ENCODE measurements at regions not wholly inside any gene's neighbourhood (a gene's known extent, or its start where the extent isn't known, plus 50 kb on each side); places are given as distances from the start of the nearest gene placed in this dataset.
"Not testable (repeated sequence)": the region's sequence is repeated elsewhere in the genome, so short reads cannot be mapped to it uniquely, and the experiment has no call there.

- DNase-seq: no peak
These were observed 997.2 kb downstream of the DIPK2A start for GRCh38 chr3:144968750-144969350.

GRCh38 chr3:144984481-144984880 is 1012.9 kb downstream of the DIPK2A start:
- DNase-seq: not testable (repeated sequence)

- DNase-seq: no peak
These were observed 1018.2 kb downstream of the DIPK2A start for GRCh38 chr3:144989807-144990206.

GRCh38 chr3:144995856-144996255 is 1024.2 kb downstream of the DIPK2A start:
- DNase-seq: no peak

GRCh38 chr3:145005427-145005826 is 1033.8 kb downstream of the DIPK2A start:
- DNase-seq: no peak

GRCh38 chr3:145006271-145006670 is 1034.6 kb downstream of the DIPK2A start:
- DNase-seq: no peak

GRCh38 chr3:145013931-145014330 is 1042.3 kb downstream of the DIPK2A start:
- DNase-seq: no peak

- no peak for DNase-seq
These were observed 1043.6 kb downstream of the DIPK2A start for GRCh38 chr3:145015253-145015652.

- no peak for DNase-seq
These were observed 1046.3 kb downstream of the DIPK2A start for GRCh38 chr3:145017959-145018358.

- no peak for DNase-seq
These were observed 1050.8 kb downstream of the DIPK2A start for GRCh38 chr3:145022447-145022846.

GRCh38 chr3:145024700-145025099 is 1053.1 kb downstream of the DIPK2A start:
- no peak for DNase-seq

- not testable (repeated sequence) for DNase-seq
These were observed 1055.6 kb downstream of the DIPK2A start for GRCh38 chr3:145027186-145027585.

GRCh38 chr3:145032791-145033190 is 1061.2 kb downstream of the DIPK2A start:
- DNase-seq: no peak

- DNase-seq: no peak
These were observed 1064.1 kb downstream of the DIPK2A start for GRCh38 chr3:145035682-145036081.

GRCh38 chr3:145054055-145054454 is 1082.4 kb downstream of the DIPK2A start:
- DNase-seq: not testable (repeated sequence)

GRCh38 chr3:145055375-145056076 is 1083.9 kb downstream of the DIPK2A start:
- no peak for DNase-seq

GRCh38 chr3:145058483-145058882 is 1086.9 kb downstream of the DIPK2A start:
- no peak for DNase-seq

- no peak for DNase-seq
These were observed 1092.0 kb downstream of the DIPK2A start for GRCh38 chr3:145063616-145064015.

GRCh38 chr3:145070795-145071194 is 1090.2 kb downstream of the PLOD2 start:
- no peak for DNase-seq

GRCh38 chr3:145079436-145079835 is 1081.5 kb downstream of the PLOD2 start:
- DNase-seq: no peak

- DNase-seq: no peak
These were observed 1073.9 kb downstream of the PLOD2 start for GRCh38 chr3:145087038-145087437.

GRCh38 chr3:145088917-145089316 is 1072.1 kb downstream of the PLOD2 start:
- no peak for DNase-seq

- no peak for DNase-seq
These were observed 1071.6 kb downstream of the PLOD2 start for GRCh38 chr3:145089337-145089736.

GRCh38 chr3:145094355-145094941 is 1066.5 kb downstream of the PLOD2 start:
- no peak for DNase-seq
